Hepatic stellate cell (primary cell): ENCODE measurements at regions not wholly inside any gene's neighbourhood (a gene's known extent, or its start where the extent isn't known, plus 50 kb on each side); places are given as distances from the start of the nearest gene placed in this dataset.

Experiments used
- DNase-seq: peaks from one replicate; pipeline ENCODE4 v3.0.0; 2011; ENCODE audit warnings: low spot score

DNA sequence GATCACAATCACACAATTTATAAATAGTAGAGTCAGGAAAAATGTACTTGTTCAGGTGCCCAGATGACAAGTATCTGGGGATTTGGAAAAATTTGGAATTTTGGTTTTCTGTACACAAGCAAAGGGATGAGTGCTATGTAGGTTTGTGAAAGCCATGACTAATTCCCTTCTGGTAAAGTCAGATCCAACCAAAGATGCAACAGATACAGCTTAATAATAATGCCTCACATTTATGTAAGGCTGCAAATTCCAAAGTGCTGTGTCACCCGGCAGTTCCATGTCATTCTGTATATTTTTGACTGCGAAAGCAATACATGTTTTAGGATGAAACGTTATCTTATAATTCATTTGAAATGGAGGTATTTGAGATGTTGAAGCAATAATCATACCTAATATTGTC, 102.7 kb upstream of the AGBL1 start:
- DNase-seq: no peak

DNA sequence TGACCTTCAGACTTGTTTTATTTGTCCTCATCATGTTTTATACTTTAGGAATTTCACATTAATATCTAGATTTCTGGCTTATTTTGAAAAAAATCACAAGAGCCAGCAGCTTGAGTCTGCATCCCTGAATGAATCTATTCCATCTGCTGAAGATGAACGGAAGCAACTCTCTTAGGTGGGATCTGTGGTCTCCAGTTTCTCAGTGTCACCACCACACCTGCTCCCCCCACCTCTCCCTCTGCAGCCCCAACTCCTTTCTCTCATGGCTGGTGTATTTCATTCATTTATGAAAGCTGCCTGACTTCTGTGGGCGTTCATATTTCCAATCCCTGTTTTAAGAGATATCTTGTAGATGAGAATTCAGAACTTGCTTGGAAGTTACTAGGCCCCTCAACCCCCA, 102.1 kb upstream of the AGBL1 start:
- no peak for DNase-seq

DNA sequence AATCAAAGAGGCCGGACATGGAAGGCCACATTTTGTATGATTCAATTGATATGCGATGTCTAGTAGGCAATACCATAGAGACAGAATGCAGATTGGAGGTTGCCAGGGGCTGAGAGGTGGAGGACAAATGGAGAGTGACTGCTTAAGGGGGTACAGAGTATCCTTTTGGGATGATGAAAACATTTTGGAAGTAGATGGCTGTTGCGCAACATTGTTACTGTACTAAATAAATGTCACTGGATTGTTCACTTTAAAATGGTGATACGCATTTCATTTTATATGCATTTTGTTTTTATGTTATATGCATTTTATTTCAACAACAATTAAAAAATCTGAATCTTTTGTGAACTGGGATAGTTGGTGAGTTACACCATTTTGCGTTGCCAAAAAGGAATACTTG, 99.7 kb upstream of the AGBL1 start:
- no peak for DNase-seq

DNA sequence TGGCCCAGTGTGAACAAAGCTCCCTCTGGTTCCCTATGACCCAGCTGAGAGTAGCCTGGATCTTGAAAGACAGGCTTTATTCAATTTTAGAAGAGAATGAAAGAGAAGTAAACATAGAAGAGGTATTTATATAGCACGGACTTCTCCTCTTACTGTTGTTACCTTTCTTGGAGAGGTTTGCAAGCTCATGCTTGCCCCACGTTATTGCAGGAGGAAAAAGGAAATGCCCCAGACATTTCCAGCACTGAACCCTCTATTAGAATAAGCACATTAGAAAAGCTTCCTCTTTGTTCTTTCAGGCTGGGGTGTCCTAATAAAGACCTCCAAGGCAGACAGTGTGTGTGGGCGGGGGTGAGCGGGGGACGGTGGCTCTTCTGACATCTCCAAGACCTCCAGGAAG, 98.7 kb upstream of the AGBL1 start:
- DNase-seq: no peak

DNA sequence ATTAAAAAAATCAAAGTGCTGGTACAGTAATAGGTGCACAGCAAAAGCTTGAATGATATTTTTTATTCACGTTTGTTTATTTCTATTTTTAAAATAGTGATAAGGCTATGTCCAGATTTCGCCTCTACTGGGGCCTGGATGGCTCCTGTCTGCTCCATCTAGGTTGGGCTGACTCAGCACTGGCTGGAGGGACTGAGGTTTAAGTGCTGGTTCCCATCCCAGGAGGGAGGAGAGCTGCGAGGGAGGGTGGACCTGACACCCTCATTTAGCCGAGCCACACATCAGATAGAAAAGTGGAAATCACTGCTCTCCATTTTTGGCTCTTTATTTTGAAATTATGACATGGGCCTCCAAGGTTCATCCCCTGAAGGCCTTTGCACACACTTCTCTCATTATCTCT, 95.4 kb upstream of the AGBL1 start:
- no peak for DNase-seq

DNA sequence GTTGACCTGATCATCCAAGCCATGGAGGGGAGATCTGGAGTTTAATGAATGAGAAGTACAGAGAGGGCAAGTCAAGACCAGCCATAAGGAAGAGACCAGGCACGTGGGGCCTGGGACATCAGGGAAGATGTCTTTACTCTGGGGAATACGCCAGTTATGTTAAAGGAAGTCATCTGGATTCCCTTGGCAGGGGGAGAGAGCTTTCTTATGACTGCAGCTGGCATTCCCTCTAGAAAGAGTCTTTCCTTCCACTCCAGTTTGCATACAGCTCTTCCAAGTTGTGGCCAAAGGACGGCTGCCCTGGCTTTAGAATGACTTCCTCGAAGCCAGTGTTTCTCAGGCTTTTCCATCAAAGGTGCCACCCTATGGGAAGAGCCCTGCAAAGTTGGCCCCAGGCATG, 93.6 kb upstream of the AGBL1 start:
- DNase-seq: no peak

DNA sequence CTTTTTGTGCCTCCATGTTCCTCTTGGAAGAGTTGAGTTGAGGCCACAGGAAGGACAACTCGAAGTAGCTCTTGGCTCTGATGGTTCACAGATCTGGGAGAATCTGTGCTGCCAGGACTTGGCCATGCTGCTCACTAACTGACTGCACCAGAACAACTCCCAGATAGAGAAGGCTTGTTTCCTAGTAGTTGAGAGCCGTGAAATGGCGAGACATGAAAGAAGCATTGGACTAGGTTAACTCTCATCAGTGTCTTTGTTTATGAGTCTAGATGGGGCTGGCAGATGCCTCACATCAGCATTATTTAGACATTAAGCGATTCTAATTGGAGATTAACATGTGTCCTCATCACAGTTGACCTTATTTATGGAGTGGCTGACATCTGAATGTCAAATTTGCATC, 92.9 kb upstream of the AGBL1 start:
- DNase-seq: no peak

DNA sequence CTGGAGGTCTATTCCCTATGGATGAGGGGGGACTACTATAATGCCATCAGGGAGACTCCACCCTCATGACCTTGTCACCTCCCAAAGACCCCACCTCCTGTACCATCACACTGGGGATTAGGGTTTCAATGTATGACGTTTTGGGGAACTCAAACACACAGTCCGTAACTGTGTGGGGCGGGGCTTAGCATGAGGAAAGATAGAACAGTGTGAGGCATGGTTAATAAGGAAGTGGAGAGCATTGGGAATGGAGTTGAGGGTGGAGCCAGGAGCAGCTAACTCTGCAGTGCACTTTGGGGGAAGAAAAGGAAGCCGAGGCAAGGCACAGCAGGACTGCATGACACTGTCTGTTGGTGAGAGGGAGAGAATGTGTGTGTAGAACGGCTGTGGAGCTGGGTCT, 90.9 kb upstream of the AGBL1 start:
- no peak for DNase-seq

DNA sequence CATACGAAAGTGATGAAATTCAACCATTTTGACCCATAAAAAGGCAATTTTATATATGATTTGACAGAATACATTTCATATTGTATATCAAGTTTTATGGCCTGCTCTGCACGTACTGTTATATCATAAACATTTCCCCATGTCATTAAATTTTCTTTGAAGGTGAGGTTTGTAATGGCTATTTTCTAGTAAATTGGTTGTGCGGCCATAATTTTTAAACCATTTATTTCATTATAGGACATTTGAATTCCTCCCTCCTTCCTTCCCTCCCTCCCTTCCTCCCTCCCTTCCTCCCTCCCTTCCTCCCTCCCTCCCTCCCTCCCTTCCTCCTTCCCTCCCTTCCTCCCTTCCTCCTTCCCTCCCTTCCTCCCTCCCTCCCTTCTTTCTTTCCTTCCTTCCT, 87.4 kb upstream of the AGBL1 start:
- DNase-seq: no peak

DNA sequence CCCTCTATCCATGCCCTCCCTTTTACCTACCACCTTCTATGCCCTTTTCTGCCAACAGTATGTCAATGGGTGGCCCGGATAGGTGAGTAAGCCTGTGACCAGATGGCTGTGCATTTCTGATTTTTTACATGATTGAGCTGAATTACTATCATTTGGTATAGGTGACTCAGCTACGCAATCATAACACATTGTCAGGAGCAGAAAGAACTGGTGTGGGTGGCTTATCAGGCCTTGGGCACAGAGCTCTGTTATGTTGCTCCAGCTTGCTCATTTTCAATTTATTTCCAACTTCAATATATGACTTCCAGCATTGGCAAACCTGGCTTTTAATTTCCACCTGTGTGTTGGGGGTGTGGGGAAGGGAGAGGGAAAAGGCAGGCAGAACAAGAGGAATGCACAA, 86.6 kb upstream of the AGBL1 start:
- DNase-seq: no peak

DNA sequence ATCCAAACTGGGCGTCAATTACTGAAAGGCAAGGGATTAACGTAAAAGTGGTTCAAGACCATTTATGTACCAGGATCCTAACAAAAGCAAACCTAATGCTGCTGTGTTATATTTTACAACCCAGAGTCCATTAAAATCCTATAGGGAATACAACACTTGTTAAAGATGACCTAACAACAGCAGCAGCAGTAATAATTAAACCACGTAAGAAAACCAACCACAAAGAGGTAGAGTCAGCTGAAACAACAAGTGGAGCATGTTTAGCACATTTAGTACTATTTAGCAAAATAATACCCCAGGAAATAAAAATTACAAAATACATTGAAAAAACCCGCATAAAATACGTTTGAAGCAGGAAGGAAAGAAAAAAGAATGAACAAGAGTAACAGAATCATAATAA, 82.1 kb upstream of the AGBL1 start:
- DNase-seq: no peak

DNA sequence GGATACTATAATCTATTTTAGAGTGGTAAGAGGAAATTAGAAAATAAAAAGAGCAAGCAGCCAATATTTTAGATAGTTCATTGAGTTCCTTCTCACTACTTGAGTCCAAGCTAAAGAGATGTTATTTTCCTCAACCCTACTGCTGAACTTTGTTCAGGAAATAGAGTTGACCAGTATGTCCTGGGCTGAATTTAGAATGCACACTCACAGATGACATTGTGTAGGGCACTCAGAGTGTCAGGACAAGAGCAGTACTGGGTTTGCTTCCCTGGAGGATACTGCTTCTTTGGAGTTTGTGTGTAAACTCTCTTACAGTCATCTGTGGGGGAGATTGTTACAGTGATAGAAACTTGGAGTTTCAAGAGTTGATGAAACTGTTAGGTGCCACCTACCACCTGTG, 80.0 kb upstream of the AGBL1 start:
- no peak for DNase-seq

DNA sequence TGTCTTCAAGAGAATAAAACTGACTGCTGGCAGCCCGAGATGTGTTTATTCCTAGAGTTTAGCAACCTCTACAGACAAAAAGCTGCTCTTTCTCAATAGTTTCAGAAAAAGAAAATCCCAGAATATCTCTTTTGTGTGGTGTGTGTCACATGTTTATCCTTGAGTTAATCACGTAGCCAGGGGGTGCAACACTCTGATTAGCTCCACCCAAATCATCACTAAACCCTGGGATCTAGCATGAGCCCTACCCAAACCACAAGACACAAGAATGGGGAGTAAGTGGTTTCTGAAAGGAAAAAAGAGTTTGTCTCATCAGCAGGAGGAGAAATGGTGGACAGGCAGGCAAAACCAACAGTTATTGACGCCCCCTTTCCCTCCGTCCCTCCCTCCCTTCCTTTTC, 78.5 kb upstream of the AGBL1 start:
- DNase-seq: no peak

DNA sequence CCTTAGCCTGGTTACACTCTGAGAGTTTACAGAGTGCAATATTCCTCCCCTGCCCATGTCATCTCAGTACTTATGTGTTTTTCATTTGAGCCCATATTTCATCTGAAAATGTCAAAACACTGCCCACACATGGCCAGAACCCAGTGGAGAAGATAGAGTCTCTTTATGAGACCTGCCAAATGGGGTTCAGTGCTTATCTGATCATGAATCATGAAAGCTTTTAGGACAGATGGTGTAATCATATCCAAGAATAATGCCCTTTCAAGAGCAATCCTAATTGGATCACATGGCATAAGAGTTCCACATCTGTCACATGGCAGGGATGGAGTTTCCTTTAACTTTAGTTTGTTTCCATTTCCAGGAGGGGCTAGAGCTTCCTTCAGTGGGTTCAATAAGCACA, 77.2 kb upstream of the AGBL1 start:
- no peak for DNase-seq

DNA sequence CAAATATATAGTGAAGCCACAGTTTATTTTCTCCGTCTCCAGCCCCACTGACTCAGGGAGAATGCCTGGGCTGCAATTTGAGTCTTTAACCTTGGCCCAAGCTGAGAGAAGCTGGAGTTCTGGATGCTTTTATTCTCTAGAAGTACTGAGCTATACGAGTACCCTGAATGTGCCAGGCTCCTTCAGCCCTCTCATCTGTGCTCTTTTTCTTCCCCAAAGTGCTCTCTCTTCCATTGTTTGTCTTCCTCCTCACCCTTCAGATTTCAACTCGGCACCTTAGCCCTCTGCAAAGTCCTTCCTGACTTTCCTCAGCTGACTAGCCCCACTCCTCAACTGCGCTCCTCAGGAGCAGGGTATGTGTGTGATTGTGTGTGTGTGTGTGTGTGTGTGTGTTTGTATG, 75.6 kb upstream of the AGBL1 start:
- DNase-seq: no peak

DNA sequence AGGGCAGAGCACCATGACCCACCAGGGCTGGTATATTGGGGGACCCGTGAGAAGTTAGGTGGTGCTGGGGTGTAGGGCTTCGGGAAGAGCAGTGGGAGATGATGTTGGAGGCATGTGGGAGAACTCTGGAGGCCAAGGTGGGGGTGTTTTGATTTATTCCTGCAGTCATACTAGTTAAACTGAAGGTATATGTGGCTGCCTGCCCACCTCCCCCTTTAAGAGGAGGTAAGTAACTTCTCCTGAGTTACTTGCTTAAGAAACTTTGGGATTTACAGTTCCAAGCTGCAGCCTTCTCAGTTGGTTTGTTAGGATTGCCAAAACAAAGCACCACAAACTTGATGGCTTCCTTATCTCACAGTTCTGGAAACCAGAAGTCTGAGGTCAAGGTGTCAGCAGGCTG, 73.1 kb upstream of the AGBL1 start:
- no peak for DNase-seq

DNA sequence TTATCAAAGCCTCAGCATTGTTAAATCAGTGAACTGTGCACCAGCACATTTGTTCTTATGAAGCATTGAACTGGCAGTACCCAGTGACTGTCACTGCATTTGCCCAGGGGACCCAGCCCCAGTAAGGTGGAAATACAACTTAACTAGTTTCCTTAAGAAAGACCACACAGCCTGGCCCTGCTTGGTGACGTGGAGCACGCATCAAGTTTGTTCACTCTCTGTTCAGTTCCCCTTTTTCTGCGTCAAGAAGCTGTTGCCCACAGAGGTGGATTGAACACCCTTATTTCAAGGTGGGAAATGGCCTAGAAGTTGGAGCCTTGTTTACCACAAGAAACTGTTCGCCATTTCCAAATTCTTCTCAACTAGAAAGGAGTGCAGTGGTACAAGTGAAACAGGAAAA, 69.9 kb upstream of the AGBL1 start:
- no peak for DNase-seq

DNA sequence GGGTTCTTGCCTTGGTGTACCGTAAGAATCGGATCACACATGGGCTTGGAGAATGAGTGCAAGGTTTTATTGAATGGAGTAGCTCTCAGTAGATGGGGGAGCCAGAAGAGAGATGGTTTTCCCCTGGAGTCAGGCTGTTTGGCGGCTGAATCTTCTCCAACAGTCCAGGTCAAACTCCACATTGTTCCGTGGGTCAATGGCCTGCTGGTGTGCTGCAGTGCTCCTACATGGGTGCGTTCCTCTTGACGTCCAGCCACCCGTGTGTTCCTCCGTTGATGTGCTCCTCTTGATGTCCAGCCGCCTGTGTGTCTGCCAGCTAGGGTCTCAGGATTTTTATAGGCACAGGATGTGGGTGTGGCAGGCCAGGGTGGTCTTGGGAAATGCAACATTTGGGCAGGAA, 69.3 kb upstream of the AGBL1 start:
- DNase-seq: no peak

DNA sequence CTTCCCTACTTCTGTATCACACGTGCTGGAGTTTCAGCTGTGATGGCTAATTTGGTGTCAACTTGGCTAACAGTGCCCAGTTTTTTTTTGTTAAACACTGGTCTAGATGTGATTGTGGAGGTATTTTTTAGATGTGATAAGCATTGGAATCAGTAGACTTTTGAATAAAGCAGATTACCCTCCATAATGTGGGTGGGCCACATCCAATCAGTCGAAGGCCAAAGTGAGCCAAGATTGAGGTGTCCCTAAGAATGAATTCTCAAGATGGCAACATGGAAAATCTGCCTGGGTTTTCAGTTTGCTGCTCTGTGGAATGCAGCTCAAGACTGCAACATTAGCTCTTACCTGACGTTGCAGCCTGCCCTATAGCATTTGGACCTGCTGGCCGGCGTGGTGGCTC, 68.8 kb upstream of the AGBL1 start:
- no peak for DNase-seq

DNA sequence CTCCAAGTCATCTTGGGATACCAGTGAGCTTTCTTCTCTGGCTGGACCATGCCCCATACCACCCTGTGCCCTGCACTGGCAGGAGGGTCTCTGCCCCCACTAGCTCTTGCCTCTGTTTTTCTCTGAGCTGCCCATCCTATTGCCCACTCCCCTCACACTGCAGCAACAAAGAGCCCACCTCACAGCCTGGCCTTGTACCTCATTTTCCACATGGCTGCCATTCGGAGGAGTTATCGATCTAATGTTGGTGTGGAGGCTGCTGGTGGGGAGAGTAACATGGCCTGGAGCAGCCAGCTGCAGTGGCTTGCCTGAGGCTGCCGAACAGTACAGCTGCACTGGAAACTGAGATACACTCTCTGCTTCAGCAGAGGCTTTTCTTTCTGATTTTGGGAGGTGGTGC, 65.7 kb upstream of the AGBL1 start:
- DNase-seq: no peak

DNA sequence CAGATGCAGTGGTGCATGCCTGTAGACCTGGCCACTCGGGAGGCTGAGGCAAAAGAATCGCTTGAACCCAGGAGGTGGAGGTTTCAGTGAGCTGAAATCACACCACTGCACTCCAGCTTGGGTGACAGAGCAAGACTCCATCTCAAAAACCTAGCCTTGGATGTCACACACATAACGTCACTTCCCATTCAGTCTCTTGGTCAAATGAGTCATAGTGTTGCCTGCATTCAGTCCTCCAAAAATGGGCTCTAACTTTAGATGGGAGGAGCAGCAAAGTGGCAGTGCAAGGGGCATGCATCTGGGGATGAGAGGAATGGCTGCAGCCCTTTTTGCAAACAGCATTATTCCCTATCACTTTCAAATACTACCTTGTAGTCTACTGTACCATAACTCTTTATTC, 62.9 kb upstream of the AGBL1 start:
- no peak for DNase-seq

DNA sequence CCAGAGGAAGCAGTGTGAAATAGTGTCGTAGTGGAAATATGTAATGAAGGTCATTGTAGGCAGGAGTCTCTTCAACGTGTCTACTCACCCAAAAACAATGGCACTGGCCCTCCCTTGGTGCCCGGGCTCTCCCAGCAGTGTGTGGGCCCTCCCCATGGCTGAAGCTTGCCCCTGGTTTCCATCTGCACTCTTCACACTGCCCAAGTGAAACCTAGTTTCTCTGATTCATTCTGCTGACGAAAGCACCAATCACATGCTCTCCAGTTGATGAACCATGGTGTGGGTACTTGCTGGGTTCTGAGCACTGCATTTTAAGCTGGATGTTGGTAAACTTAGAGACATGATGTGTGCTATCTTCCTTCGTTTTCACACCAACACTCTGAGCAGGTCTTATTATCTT, 61.0 kb upstream of the AGBL1 start:
- no peak for DNase-seq

DNA sequence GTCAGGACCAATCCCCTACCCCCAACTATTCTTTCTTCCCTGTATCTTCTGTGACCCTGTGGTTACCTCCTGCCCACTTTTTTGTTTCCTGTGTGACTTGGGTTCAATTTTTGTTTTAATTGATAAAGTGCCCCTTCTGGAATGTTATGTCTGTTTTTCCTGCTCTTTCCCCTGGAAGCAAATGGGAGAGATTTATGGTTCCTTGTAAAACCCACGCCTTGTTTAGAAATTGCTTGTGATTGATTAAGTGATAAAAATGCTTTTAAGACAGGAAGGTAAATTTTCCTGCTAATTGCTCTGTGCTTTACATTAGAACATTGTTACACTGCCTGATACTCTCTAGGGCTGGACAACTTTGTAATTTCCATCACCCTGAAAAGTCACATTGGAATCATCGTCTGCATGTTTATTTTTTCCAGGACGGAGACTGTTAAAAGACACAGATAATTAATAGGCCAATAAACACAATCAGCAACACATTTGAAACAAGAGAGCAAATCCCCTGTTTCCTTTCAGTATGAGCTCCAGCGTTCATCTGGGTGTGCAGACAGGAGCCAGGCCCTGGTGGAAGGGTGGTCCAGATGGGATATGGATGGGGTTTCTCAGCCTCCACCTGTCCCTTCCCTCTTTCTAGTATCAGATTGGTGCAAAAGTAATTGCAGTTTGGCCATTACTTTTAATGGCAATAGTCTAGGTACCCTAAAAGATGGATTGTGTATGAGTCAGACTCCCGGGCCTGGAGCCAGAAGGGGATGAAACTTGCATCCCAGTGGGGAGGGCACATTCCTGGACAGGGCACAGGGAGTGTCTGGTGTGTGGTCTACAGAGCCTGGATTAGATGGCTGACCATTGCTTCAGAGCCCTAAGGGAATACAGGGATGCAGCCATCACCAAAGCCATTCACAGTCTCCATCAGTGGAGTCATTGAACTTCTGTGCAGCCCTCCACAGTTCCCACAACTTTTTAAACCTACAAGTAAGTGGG, 58.1 kb upstream of the AGBL1 start:
- no peak for DNase-seq

DNA sequence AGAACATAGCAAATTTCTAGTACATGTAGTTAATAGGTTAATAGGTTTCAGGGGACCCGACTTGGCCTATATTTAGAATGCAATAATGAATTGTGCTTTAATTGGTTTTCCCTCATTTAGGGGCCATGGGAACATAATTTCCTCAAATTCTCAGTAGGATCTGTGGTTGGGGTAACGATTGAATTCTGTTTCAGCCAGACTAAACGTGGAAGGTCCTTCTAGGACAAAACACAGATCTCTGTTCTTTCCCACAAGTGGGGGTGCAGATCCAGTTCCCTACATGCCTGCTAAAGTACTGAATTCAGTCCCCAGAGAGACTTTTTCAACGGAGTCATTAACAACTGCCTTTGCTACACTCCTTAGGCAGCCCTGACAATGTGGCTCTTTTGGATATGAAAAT, 50.7 kb upstream of the AGBL1 start:
- DNase-seq: no peak
